DND-41 (cell line): ENCODE measurements at regions not wholly inside any gene's neighbourhood (a gene's known extent, or its start where the extent isn't known, plus 50 kb on each side); places are given as distances from the start of the nearest gene placed in this dataset.

ENCODE experiments used
- ATAC-seq: fragments of 200-7000 bp; cut with Tn5 transposase; 3 replicates; pipeline ENCODE4 v1.9.1; 2021; ENCODE audit warnings: low read depth; ENCODE audit not compliant: insufficient read depth
- DNase-seq: peaks from one replicate; pipeline ENCODE4 v3.0.0-alpha.2; 2020
- H2AFZ ChIP-seq: 2 replicates; pipeline ENCODE4 v1.6.0; 2012; ENCODE audit warnings: low read depth, low read length
- H3K27ac ChIP-seq: 2 replicates; pipeline ENCODE4 v1.5.1; 2012; ENCODE audit warnings: low read length, inconsistent platforms
- H3K27me3 ChIP-seq: fragments of 200-600 bp; sonication (generic); 2 replicates; pipeline ENCODE4 v1.6.0; 2012; ENCODE audit warnings: low read length, mild to moderate bottlenecking, inconsistent platforms; ENCODE audit not compliant: insufficient read depth, poor library complexity
- H3K36me3 ChIP-seq: 2 replicates; pipeline ENCODE4 v1.5.1; 2012; ENCODE audit warnings: low read length, inconsistent platforms; ENCODE audit not compliant: insufficient read depth
- H3K4me1 ChIP-seq: 2 replicates; pipeline ENCODE4 v1.5.1; 2012; ENCODE audit warnings: mild to moderate bottlenecking, low read length; ENCODE audit not compliant: insufficient read depth
- H3K4me2 ChIP-seq: 2 replicates; pipeline ENCODE4 v1.6.0; 2012; ENCODE audit warnings: mild to moderate bottlenecking, moderate library complexity, low read length, inconsistent platforms; ENCODE audit not compliant: insufficient read depth
- H3K4me3 ChIP-seq, 2 experiments: fragments of 200-600 bp in 1 of 2; shearing (Covaris generic) in 1 of 2; 2 replicates each; pipeline ENCODE4 v1.5.1; 2012 to 2016; ENCODE audit warnings: inconsistent platforms in 2 of 2, low read length in 2 of 2, mild to moderate bottlenecking in 2 of 2, low read depth in 1 of 2, moderate library complexity in 1 of 2
- H3K79me2 ChIP-seq: 2 replicates; pipeline ENCODE4 v1.6.0; 2012; ENCODE audit warnings: low read length, inconsistent platforms; ENCODE audit not compliant: insufficient read depth
- H3K9ac ChIP-seq: 2 replicates; pipeline ENCODE4 v1.6.0; 2012; ENCODE audit warnings: low read depth, mild to moderate bottlenecking, inconsistent platforms, low read length, moderate library complexity
- H3K9me3 ChIP-seq: 2 replicates; pipeline ENCODE4 v1.5.1; 2012; ENCODE audit warnings: low read length, moderate library complexity, mild to moderate bottlenecking, inconsistent platforms; ENCODE audit not compliant: insufficient read depth, severe bottlenecking
- H4K20me1 ChIP-seq: 2 replicates; pipeline ENCODE4 v1.6.0; 2012; ENCODE audit warnings: low read length; ENCODE audit not compliant: insufficient read depth
- EZH2 ChIP-seq: IDR thresholded peaks from 3 replicates; pipeline ENCODE4 v1.6.1; 2012; ENCODE audit warnings: borderline replicate concordance, low read depth, mild to moderate bottlenecking, moderate library complexity, low read length, inconsistent platforms; ENCODE audit not compliant: severe bottlenecking
- TF ChIP-seq, protein P1 (sequence below): IDR thresholded peaks from 2 replicates; pipeline ENCODE4 v1.5.1; 2012; ENCODE audit warnings: borderline replicate concordance, low read length, moderate library complexity, mild to moderate bottlenecking; ENCODE audit not compliant: poor library complexity, severe bottlenecking; ENCODE audit errors: extremely low read depth

DNA sequence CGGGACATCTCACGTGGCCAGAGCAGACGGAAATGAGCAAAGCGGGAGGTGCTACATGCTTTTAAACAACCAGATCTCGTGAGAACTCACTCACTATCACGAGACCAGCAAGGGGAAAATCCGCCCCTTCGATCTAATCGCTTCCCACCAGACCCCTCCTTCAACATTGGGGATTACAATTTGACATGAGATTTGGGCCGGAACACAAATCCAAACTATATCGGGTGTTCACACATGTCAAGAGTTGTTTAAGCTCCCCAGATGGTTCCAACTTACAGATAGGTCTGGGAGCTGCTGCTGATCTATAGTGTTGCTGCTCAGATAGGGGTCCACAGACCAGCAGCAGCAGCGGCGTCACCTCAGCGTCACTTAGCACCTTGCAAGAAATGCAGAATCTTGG, 194.9 kb downstream of the GPAM start:
- H3K27ac ChIP-seq: no peak overlapping the region
- no peak for TF ChIP-seq EZH2
- TF ChIP-seq, protein P1, sequence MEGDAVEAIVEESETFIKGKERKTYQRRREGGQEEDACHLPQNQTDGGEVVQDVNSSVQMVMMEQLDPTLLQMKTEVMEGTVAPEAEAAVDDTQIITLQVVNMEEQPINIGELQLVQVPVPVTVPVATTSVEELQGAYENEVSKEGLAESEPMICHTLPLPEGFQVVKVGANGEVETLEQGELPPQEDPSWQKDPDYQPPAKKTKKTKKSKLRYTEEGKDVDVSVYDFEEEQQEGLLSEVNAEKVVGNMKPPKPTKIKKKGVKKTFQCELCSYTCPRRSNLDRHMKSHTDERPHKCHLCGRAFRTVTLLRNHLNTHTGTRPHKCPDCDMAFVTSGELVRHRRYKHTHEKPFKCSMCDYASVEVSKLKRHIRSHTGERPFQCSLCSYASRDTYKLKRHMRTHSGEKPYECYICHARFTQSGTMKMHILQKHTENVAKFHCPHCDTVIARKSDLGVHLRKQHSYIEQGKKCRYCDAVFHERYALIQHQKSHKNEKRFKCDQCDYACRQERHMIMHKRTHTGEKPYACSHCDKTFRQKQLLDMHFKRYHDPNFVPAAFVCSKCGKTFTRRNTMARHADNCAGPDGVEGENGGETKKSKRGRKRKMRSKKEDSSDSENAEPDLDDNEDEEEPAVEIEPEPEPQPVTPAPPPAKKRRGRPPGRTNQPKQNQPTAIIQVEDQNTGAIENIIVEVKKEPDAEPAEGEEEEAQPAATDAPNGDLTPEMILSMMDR: no peak
- no peak overlapping the region for H3K4me2 ChIP-seq
- H3K27me3 ChIP-seq: no peaks in the 10 kb centered on the region
- no peaks in the 10 kb centered on the region for H4K20me1 ChIP-seq
- H3K79me2 ChIP-seq: no peaks in the 10 kb centered on the region
- H3K9ac ChIP-seq: no peak overlapping the region
- H2AFZ ChIP-seq: no peak overlapping the region
- no peaks in the 10 kb centered on the region for H3K36me3 ChIP-seq
- ATAC-seq (no peak), DNase-seq (no peak)
- H3K4me3 ChIP-seq: no peak overlapping the region
- no peaks in the 10 kb centered on the region for H3K4me1 ChIP-seq
- H3K9me3 ChIP-seq: no peaks in the 10 kb centered on the region

DNA sequence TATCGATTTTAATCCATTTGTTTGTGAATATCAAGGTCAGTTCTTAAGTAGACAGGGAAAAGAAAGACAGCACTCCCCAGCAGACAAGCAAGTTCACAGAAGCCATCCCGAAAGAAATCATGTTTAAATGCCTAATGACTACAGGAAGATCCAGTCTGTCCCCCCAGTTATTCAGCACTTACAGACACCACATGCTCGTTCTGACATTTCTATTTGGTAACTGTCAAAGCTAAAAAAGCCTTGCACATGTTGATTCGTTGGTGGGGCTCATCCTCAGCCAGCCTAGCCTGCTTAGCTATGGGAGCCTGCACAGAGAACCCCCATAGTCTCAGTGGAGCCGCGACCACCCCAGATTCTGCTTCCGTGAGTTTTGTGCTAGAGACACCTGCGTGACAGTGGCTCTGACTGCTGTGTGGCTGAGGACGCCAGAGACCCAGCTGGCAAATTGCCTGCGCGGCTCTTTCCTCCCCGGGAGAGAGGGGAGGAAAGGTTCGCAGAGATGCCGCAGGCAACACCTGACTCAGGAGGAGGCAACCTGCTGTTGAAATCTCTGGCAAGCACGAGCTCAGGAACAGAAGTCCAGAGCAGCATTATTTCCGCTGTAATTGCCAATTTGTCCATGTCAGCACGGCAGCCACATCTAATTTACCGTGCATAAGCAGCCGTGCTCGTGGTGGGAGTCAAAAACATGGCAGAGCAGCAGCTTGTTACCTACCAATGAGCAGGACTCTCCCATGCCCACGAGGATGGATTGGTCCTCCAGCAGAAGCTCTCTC, 194.2 kb downstream of the GPAM start:
- TF ChIP-seq, protein P1: no peak
- no peak for TF ChIP-seq EZH2
- H3K4me1 ChIP-seq: no peaks in the 10 kb centered on the region
- no peaks in the 10 kb centered on the region for H3K79me2 ChIP-seq
- H3K27me3 ChIP-seq: no peaks in the 10 kb centered on the region
- H2AFZ ChIP-seq: no peak overlapping the region
- no peaks in the 10 kb centered on the region for H4K20me1 ChIP-seq
- no peak overlapping the region for H3K9ac ChIP-seq
- no peaks in the 10 kb centered on the region for H3K9me3 ChIP-seq
- ATAC-seq (no peak), DNase-seq (no peak)
- H3K36me3 ChIP-seq: no peaks in the 10 kb centered on the region
- H3K4me2 ChIP-seq: no peak overlapping the region
- H3K4me3 ChIP-seq: no peak overlapping the region
- no peak overlapping the region for H3K27ac ChIP-seq

DNA sequence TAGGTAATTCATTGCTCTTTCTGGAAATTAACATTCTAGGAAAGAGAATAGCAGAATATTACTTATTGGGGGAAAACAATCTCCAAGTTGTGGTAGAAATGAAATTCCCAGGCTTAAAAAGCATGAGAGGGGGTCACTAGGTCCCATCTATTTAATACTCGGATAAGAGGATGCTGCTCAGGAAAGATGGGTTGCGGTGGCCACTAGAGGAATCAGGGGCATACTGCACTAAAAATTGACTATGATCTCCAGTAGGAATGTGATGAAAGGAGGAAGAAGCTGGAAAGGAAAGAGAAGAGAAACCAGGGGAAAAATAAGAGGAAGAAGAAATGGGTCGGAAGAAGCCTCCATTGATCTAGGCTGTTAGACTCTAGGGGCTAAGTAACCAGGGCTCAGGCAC, 192.8 kb downstream of the GPAM start:
- no peak for ATAC-seq
- no peak for TF ChIP-seq EZH2
- TF ChIP-seq, protein P1: no peak

More for the DNA sequence above, 192.8 kb downstream of the GPAM start:
- no peak overlapping the region for H3K4me2 ChIP-seq
- no peak overlapping the region for H3K4me3 ChIP-seq
- no peaks in the 10 kb centered on the region for H3K27me3 ChIP-seq
- H2AFZ ChIP-seq: no peak overlapping the region
- no peaks in the 10 kb centered on the region for H4K20me1 ChIP-seq
- no peak overlapping the region for H3K27ac ChIP-seq
- H3K9ac ChIP-seq: no peak overlapping the region
- H3K9me3 ChIP-seq: no peaks in the 10 kb centered on the region
- H3K36me3 ChIP-seq: no peaks in the 10 kb centered on the region
- H3K4me1 ChIP-seq: no peaks in the 10 kb centered on the region
- no peak for DNase-seq
- H3K79me2 ChIP-seq: no peaks in the 10 kb centered on the region
